HG02588 (cell line): ENCODE measurements at regions not wholly inside any gene's neighbourhood (a gene's known extent, or its start where the extent isn't known, plus 50 kb on each side); places are given as distances from the start of the nearest gene placed in this dataset.
"Not testable (repeated sequence)": the region's sequence is repeated elsewhere in the genome, so short reads cannot be mapped to it uniquely, and the experiment has no call there.

Source experiments
- ATAC-seq: cut with Tn5 transposase; IDR thresholded peaks from one replicate; pipeline ENCODE4 v1.9.1; 2021; ENCODE audit warnings: mild to moderate bottlenecking, moderate library complexity; ENCODE audit not compliant: unreplicated experiment

DNA sequence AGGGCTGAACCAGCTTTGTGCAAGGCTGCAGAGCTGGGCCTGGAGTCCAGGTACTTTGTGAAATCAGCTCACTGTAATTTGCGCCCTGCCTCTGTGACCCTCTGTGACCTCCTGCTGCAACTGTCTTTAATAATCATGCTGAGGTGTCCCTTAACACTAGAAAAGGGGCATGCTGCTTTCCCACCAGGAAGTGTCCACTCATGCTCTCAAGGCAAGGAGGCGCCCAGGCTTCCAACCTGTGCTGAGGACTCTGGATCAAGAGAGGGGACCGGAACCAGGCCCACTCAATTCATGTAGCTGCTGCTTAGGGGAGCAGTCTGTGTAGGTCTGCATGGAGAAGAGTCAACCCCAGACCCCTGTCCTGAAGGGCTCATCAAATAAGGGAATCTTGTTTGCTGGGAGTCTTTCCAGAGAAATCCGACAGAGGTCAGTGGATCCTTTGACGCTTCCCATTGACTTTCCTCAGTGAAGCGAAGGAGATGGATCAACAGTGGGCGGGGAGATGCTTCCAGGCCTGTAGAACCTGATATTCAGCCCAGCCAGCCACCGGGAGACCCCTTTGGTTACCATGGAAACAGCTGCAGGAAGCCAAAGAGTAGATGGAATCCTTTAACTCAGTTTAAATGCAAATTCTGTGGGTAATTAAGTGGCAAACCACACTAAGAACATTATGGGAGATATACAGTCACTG, 945.9 kb downstream of the GRID1 start:
- no peak for ATAC-seq

DNA sequence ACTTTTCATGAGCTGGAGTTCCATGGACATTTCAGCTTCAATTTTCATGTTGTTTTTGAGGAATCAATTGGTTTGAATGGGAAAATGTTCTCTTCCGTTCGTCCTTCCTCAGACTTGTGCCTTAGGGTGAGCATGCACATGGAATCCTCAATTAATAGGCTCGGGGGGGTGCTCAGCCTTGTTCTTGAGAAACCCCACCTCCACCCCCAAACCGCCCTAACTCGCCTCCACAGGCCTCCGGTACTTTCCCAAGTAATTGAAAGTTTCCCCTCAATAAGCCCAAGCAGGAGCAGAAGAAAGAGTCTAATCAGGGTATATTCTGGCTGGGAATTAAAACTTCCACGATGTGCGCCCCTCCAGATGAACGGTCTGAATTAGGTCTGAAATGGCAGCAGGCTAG, 945.2 kb downstream of the GRID1 start:
- no peak for ATAC-seq

DNA sequence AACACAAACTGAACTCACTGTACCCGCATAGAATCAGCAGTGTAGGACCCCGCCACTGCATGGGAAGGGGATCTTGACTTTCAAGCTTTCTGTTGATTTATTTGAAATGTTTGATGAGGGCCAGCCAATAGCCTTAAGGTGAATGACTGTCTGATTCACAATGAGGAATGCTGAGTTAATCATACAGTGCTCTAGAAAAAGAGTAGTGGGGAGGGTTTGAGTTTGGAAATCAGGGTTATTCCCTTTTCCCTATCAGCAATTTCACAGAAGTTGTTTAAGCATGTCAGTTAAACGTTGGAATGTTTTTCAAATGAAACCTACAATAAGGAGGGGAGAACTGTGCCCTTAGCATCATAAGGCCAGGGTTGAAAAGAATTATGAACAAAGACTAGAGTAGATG, 937.5 kb downstream of the GRID1 start:
- ATAC-seq: no peak

DNA sequence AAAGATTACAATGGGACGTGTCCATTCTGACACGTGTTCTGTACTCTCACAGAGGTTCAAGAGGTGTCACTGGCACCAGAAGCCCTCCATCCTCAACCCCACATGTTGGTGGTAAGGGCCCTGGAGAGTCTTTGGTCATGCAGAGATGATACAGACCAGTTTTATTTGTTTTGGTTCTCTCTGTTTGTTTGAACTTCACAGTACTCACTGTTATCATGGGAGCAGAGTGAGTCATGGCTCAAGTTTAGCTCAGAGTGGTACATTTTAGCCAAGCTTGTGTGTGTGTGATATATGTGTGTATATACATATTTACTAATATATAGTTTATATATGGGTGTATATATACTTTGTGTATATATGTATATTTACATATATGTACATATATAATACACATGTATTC, 935.6 kb downstream of the GRID1 start:
- no peak for ATAC-seq

DNA sequence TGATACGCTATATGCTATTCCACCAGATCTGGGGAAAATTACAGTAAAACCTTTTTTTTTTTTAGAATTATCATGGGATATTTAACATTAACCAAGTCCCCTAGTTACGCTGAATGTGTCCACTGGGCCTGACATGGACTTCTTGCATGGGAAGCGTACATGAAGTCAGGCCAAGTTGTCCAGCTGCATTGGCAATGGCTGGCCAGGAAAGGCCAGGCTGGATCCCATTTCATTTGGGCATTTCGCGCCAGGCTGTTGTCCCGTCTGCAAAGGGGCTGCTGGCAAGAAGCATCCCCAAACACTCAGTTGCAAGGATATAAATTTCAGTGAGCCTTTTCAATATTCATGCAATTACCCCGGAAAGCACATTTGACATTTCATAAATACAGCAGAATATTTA, 933.3 kb downstream of the GRID1 start:
- no peak for ATAC-seq

DNA sequence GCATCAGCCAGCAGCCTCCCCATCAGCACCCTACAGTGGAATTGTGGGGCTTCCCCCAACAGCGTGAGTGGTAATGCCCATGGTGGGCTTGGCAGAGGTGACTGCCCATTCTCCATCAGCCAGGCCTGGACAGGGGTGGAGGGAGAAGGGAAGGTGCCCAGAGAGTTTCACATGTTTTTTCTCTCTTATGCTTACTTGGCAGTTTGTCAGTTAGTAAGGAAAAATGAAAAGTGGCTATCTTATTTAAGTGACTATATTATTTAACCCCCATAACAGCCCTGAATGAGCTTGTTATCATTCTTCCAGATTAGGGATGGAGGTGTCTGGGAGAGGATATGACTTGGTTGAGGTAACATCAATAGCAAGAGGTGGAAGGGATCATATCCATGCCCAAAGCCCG, 921.7 kb downstream of the GRID1 start:
- ATAC-seq: no peak

DNA sequence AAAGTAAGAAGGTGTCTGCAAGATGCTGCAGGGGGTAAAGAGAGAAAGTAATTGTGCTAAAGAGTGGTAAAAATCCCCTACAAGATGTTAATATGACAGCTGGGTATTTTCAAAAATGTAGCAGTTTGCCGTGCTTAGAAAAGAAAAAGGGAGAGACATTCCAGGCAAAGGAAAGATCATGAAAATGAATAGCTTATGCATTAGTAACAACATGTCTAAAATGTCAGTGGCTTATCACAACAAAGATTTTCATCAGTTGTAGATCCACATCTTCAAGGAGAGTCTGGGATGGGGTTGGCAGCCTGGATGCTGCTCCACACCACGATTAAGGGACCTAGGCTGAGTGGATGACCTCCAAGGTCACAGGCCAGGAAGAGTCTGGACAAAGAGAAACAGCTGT, 920.9 kb downstream of the GRID1 start:
- ATAC-seq: no peak

DNA sequence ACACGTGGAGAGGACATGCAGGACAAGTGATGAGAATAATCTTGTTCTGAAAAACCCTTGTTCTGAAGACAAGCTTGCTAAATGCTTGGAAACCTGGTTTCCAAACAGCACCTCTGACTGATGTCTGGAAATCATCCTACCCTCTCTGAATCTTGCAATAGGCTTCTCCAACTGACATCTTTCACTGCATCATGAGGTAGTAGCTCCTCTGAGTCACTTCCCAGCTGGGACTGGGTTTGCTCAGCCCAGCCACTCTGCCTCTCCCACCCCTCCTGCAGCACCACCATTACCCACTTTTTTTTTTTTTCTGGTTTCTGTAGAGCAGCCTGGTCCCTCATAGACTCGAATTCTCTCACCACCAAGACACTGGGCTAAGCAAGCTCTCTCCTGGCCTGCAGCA, 919.8 kb downstream of the GRID1 start:
- ATAC-seq: no peak

DNA sequence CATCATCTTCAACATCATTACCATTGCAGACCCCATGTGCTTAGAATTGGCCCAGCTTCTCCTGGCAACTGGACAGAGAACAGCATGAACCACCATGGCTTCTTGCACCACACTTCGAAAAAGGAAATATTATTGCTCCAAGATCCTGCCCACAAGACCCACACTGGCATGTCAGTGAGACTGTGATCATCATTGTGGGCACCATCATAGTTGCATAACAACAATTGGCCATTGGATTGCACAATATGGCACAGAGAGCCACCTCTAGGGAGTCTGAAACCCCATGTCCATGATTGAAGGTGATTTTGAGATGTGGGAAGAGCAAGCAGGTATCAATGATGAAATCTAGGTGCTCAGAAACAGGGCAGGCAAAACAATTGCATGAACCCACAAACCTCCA, 918.9 kb downstream of the GRID1 start:
- no peak for ATAC-seq

DNA sequence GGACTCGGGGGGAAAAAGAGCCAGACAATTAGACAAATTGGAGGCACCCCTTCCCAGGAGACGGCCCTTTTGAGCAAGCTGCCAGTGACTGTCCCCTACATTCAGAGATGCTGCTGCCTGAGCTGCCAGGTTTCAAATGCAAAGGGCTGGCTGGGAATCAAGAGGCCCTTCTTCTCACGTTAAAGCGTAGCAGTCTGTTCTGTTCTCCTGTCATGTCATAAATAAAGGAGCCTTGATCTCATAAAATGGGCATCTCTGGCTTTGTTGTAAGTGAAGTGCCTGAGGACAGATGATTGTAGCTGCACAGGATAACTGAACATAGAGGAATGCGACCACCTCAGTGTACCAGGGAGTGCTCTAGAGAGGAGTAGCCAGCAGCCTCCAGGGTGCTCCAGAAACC, 917.9 kb downstream of the GRID1 start:
- ATAC-seq: no peak

DNA sequence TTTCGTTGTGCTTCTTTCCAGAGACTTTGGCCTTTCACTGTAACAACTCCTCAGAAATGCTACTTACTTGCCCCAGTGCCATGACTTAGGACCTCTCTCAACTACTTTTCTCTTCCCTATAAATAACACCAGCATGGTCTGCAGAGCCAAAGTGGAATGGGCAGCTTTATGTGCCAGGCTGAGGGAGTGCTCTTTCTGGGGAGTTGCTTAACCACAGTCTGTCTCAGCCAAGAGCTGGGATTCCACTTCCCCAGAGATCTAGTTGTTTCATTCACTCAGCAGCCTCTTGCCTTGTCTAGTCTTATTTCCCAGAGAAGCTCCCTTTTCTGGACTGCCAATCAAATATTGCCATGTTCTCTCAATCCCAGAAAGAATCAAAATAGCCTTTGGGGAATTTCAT, 912.2 kb downstream of the GRID1 start:
- ATAC-seq: no peak

DNA sequence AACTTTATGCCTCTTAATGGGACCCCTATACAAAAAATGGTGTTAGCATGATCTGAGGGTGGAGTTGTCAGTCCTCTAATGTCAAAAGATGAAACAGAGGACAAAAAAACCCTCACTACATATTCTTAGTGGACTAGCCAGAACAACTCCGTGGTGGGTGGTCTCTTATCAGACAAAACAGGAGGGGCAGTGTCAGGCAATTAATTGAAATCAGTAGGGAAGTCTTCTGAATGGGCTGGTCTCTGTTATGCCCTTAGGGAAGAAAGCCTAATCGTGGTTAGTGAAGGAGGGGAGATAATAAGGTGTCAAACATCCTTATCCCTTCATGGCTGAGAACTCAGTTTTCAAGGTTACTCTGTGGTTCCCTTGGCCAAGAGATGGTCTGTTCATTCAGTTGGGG, 909.4 kb downstream of the GRID1 start:
- ATAC-seq: no peak

DNA sequence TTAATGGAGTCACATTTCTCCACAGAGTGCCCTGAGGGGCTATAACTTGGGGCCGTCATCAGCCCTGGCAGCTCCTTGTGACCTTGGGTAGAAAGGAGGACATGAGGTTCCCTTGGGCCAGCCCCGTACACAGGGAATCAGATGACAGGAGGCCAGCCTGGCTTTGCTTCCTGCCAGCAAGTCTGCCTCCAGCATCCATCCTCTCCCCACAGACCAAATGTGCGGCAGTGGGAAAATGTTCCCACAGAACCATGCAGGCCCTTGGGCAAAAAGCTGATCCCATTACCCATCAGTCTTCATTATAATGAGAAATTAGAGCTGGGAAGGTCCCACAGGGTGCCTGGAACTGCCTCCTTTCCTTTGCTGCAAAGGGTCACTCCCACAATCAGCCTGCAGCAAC, 908.3 kb downstream of the GRID1 start:
- ATAC-seq: no peak

DNA sequence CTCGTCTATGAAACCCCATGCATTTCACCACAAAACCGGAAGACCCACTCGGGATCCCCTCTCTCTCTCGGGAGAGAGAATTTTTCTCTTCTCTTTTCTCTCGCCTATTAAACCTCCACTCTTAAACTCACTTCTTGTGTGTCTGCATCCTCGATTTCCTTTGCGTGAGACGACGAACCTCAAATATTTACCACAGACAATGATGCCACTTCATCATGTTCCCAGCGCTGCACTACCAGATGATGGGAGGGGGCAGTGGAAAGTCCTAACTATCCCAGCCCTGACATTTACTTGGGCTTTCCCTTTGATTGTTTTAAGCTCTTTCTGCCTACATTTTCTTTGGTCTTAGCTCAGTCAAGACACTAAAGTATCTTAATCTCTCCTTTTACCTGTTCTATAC, 906.7 kb downstream of the GRID1 start:
- no peak for ATAC-seq

DNA sequence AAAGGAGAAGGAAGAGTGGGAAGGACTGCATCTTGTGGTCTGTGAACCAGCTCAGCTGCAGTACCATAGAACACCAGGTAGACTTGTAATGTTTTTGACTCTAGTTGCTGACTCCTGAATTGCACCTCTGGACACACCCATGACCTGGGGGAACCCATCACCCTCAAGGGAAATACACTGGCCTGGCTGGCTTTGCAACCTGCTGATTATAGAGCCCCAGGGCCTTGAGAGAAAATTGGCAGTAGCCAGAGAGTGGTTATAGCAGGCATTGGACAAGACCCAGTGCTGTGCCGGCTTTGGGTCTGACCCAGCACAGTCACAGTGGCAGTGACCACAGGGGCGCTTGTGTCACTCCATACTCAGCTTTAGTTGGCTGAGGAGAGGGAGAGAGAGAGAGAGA, 902.3 kb downstream of the GRID1 start:
- no peak for ATAC-seq

DNA sequence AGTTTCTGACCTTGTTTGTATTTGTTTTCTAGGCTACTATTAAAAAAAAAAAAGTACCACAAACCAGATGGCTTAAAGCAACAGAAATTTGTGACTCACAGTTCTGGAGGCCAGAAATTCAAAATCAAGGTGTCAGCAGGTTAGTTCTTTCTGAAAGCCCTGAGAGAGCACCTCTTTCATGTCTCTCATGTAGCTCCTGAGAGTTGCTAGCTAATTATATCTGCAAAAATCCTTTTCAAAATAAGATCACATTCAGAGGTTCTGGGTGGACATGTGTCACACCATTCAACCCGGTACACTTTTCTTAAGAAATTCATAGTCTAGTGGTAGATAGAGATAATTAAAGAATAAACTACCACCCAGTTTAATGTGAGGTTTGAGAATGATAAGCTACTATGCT, 888.6 kb downstream of the GRID1 start:
- no peak for ATAC-seq

DNA sequence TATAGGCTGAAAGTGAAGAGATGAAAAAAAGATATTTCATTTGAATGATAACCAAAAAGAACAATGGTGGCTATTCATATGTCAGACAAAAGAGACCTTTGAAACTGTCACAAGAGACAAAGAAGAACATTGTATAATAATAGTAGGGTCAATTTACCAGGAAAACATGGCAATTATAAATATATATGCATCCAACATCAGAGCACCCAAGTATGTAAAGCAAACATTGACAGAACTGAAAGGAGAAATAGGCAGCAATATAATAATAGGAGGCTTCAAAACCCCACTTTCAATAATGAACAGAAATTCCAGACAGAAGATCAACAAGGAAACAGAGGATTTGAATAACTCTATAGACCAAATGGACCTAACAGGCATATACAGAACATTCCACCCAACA, 876.2 kb downstream of the GRID1 start:
- ATAC-seq: no peak

DNA sequence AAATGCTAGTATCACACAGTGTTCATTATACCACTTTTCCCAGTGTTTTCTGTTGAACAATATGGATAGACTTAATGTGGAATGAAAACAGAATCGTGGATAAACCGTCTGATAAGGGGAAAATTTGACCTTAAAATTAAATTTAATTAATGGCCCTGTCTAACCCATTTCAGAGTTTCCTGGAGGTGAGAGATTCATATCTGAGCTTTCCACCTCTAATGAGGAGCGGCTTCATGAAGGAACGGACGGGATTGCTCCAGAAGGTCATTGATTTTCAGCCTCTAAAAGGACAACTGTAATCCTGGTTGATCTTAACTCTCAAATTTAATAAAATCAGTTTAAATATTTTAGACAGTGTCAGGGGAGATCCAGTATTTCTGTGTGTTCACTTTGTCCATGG, 874.9 kb downstream of the GRID1 start:
- ATAC-seq: no peak

DNA sequence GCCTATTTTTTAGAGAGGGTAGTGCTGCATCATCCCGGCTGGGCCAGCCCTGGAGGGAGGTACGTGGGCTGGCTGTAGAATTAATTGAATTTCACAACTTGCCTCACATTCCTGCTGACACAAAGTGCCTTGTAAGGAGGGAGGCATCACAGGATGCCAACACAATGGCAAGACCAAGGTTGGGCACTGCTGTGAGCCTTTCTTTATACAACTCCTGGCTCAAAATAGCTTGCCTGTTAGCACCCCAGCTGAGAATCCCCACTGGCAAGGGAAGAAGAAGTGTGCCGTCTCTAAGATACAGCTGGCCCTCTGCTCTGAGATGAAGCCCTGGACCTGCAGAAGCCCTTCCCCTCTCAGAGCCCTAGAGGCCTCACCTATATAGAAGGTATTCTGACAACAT, 873.9 kb downstream of the GRID1 start:
- ATAC-seq: no peak

DNA sequence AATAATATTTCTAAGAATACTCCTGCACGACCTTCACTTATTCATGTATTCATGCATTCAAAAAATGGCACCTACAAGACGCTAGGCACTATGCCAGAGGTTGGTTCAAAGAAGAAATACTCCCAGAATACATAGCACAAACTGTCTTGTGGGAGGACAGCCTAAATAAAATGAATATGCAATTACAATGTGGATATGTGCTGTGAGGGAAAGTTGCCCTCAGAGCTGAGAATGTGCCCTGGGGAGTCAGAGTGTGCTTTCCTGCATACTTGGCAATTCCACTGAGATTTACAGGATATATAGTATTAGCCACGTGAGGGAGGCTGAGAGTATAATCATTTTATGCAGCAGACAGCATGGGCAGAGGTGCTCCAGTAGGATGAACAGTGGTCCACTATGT, 872.9 kb downstream of the GRID1 start:
- ATAC-seq: no peak

DNA sequence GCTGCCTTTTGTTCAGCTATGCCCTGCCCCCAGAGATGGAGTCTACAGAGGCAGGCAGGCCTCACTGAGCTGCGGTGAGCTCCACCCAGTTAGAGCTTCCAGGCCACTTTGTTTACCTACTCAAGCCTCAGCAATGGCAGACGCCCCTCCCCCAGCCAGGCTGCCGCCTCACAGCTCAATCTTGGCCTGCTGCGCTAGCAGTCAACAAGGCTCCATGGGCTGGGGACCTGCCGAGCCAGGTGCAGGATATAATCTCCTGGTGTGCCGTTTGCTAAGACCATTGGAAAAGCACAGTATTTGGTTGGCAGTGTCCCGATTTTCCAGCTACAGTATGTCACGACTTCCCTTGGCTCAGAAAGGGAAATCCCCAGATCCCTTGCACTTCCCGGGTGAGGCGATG, 862.0 kb downstream of the GRID1 start:
- ATAC-seq: not testable (repeated sequence)

DNA sequence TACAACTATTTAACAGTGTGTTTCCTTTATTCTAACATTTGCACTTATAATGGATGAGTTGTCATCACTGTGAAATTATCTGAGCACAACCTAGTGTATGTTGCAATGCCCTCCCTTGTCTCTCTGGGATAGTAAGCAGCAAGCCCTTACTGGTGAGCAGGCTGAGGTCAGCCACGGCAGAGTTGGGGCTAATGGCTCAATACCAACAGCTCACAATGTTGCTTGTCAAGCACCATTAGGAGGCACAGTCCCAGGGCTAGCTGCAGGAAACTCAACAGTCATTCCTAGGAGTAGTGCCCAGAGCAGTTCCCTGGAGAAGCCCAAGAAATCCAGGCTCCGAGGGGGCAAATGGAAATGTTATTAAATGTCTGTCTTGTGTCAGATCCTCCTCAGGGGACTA, 858.4 kb downstream of the GRID1 start:
- no peak for ATAC-seq

DNA sequence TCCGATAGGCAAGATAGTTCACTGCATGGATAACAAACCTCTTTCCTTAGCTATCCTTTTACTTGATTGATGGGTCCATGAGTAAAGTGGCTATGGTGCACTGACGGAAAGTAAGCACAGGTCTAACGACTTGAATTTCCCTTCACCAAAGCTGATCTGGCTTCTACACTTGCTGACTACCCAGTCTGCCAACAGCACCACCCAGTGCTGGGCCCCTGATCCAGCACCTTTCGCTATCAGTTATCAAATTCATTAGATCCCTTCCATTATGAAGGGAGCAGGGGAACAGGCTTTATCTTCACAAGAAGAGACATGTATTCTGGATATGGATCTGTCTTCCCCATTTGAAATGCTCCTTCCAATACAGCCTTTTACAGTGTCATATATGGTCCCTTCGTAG, 855.9 kb downstream of the GRID1 start:
- no peak for ATAC-seq

DNA sequence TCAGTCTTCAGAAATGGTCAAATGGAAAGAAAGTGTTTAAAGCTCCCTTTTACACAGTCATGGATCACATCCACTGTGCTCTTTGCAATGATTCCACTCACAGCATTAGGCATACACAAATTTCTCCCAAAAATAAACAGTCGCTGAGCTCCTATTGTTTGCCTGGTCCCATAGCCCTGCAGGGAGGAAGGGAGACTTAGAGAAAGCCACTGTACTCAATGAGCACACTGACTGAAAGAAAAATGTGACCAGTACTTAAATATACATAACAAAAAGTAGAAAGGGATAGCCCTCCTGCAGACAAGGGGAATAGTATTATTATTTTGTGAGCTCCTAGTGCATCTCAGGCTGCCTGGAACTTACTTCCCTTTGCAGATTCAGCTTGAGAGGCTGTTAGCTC, 853.2 kb downstream of the GRID1 start:
- no peak for ATAC-seq
